ENCODE measurements at regions not wholly inside any gene's neighbourhood (a gene's known extent, or its start where the extent isn't known, plus 50 kb on each side); places are given as distances from the start of the nearest gene placed in this dataset.

DNA sequence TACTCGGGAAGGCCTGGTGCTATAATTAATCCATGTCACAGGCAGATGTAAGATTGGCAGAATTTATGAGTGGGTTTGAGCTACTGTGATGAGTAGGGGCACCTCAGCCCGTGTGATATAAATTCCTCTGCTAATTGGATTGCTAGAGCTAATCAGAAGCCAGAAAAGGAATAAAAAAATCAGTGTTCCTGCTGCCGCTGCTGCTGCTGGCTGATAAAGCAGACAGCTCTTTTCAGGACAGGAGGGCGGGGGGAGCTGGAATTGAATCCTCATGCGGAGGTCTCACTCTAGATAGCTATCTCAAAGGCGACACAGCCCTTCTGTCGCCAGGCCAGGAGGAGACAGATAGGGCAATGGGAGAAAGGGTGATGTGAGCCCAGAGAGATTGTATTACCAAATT, 182.7 kb upstream of the ZFHX3 start:
- TF ChIP-seq, protein P1, sequence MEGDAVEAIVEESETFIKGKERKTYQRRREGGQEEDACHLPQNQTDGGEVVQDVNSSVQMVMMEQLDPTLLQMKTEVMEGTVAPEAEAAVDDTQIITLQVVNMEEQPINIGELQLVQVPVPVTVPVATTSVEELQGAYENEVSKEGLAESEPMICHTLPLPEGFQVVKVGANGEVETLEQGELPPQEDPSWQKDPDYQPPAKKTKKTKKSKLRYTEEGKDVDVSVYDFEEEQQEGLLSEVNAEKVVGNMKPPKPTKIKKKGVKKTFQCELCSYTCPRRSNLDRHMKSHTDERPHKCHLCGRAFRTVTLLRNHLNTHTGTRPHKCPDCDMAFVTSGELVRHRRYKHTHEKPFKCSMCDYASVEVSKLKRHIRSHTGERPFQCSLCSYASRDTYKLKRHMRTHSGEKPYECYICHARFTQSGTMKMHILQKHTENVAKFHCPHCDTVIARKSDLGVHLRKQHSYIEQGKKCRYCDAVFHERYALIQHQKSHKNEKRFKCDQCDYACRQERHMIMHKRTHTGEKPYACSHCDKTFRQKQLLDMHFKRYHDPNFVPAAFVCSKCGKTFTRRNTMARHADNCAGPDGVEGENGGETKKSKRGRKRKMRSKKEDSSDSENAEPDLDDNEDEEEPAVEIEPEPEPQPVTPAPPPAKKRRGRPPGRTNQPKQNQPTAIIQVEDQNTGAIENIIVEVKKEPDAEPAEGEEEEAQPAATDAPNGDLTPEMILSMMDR (IDR thresholded peaks at IDR 0.05): no peak
- DNase-seq (no peak), ATAC-seq (no peak)
- H3K4me1 ChIP-seq: peaks cover 4% of the 10 kb centered on the region
- no peak overlapping the region for H3K27ac ChIP-seq
- intact Hi-C loops (cut with DNase I): no loop called here
- H3K27me3 ChIP-seq: no peaks in the 10 kb centered on the region
- no peaks in the 10 kb centered on the region for H3K9me3 ChIP-seq
- no peaks in the 10 kb centered on the region for H3K36me3 ChIP-seq
- H3K4me3 ChIP-seq: no peak overlapping the region

DNA sequence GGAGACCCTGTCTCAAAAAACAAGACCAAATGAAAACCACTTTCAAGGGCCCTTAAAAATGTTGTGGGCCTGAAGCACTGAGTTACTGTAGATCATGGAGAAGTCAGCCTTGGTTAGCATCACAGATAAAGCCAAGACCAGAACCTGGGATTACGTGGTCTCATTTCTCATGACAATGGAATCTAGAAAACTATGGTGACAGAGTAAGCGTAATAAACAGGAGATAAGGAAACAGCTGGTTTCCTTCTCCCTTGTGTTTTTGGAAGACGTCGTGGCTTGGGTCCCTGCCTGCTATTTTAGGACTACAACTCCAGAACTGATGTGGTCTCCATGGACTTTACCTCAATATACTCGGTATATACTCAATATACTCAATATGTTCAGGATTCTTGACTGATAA, 180.7 kb upstream of the ZFHX3 start:
- no peaks in the 10 kb centered on the region for H3K36me3 ChIP-seq
- H3K4me3 ChIP-seq: no peak overlapping the region
- H3K27ac ChIP-seq: no peak overlapping the region
- DNase-seq (no peak), ATAC-seq (no peak)
- no peaks in the 10 kb centered on the region for H3K4me1 ChIP-seq
- no peaks in the 10 kb centered on the region for H3K9me3 ChIP-seq
- H3K27me3 ChIP-seq: no peaks in the 10 kb centered on the region
- intact Hi-C loops (cut with DNase I): no loop called here
- TF ChIP-seq, protein P1 (IDR thresholded peaks at IDR 0.05): no peak

DNA sequence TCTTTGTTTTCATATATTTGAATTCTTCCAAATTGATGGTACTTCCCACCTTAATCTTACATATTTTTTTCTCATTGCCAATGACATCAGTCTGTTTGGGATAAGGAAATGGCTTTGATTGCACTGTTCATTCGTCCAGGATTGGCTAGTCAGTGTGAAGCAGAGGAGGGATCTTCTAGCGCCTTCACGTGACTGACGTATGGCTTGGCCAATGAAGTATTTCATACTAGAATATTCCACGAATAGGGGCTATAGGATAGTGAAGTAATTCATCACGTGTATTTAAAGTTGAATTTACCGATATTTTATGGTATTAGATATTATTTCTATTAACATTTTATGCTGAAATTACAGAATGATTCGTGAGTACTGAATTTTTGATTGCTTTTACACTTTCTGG, 178.7 kb upstream of the ZFHX3 start:
- TF ChIP-seq, protein P1 (IDR thresholded peaks at IDR 0.05): no peak
- DNase-seq (no peak), ATAC-seq (no peak)
- H3K4me1 ChIP-seq: no peaks in the 10 kb centered on the region
- no peaks in the 10 kb centered on the region for H3K9me3 ChIP-seq
- no peak overlapping the region for H3K4me3 ChIP-seq
- H3K27ac ChIP-seq: no peak overlapping the region
- H3K27me3 ChIP-seq: no peaks in the 10 kb centered on the region
- no peaks in the 10 kb centered on the region for H3K36me3 ChIP-seq
- intact Hi-C loops (cut with DNase I): no loop called here

GRCh38 chr16:73225983-73226382, 178.1 kb upstream of the ZFHX3 start:
- ATAC-seq (no peak), DNase-seq (no peak)
- no peak overlapping the region for H3K27ac ChIP-seq
- H3K4me1 ChIP-seq: no peaks in the 10 kb centered on the region
- TF ChIP-seq, protein P1 (IDR thresholded peaks at IDR 0.05): no peak
- H3K9me3 ChIP-seq: no peaks in the 10 kb centered on the region
- no peaks in the 10 kb centered on the region for H3K36me3 ChIP-seq
- no peaks in the 10 kb centered on the region for H3K27me3 ChIP-seq
- intact Hi-C loops (cut with DNase I): no loop called here
- no peak overlapping the region for H3K4me3 ChIP-seq

GRCh38 chr16:73220836-73221235, 172.9 kb upstream of the ZFHX3 start:
- H3K4me3 ChIP-seq: no peak overlapping the region
- H3K4me1 ChIP-seq: no peaks in the 10 kb centered on the region
- H3K27ac ChIP-seq: no peak overlapping the region
- ATAC-seq: no peak
- H3K27me3 ChIP-seq: no peaks in the 10 kb centered on the region
- intact Hi-C loops (cut with DNase I): no loop called here
- TF ChIP-seq, protein P1 (IDR thresholded peaks at IDR 0.05): no peak
- no peak for DNase-seq
- H3K9me3 ChIP-seq: no peaks in the 10 kb centered on the region
- no peaks in the 10 kb centered on the region for H3K36me3 ChIP-seq

DNA sequence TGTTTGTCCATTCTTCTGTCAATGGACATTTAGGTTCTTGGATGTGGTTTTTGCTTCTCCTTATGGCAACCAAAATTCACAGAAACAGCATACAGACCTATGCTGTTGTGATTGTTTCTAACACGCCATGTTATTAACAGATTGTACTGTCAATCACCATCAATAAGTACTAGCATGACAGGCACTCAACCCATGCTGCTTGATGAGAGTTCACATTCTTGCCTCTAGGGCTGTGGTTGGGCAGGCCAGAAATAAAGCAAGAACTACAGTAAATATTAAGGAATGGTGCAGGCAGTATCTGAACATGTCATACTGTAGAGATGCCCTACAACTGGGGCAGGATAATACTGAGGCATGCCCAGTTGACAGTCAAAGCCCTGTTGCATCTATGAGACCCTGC, 171.2 kb upstream of the ZFHX3 start:
- no peaks in the 10 kb centered on the region for H3K27me3 ChIP-seq
- no peaks in the 10 kb centered on the region for H3K36me3 ChIP-seq
- TF ChIP-seq, protein P1 (IDR thresholded peaks at IDR 0.05): no peak
- no peak overlapping the region for H3K4me3 ChIP-seq
- no peak for DNase-seq
- H3K27ac ChIP-seq: no peak overlapping the region
- intact Hi-C loops (cut with DNase I): no loop called here
- no peaks in the 10 kb centered on the region for H3K9me3 ChIP-seq
- no peak for ATAC-seq
- no peaks in the 10 kb centered on the region for H3K4me1 ChIP-seq
